Loucy (cell line): ENCODE measurements at regions not wholly inside any gene's neighbourhood (a gene's known extent, or its start where the extent isn't known, plus 50 kb on each side); places are given as distances from the start of the nearest gene placed in this dataset.
A peak's percentile ranks its signal among the peaks of the same experiment; 100 is the strongest.

Experiments used
- H2AFZ ChIP-seq: fragments of 200-600 bp; sonication (generic); 2 replicates; pipeline ENCODE4 v1.6.0; 2016; ENCODE audit warnings: antibody characterized with exemption, mild to moderate bottlenecking, low read length, moderate library complexity
- H3F3A ChIP-seq: fragments of 200-600 bp; 2 replicates; pipeline ENCODE4 v1.6.0; 2016; ENCODE audit warnings: antibody characterized with exemption, low read depth, mild to moderate bottlenecking
- H3K27me3 ChIP-seq: fragments of 200-600 bp; sonication (generic); 2 replicates; pipeline ENCODE4 v1.6.1; 2014; ENCODE audit warnings: low read length, mild to moderate bottlenecking; ENCODE audit not compliant: insufficient read depth, poor library complexity, severe bottlenecking
- H3K36me3 ChIP-seq: fragments of 200-600 bp; sonication (generic); 2 replicates; pipeline ENCODE4 v1.6.1; 2016; ENCODE audit warnings: low read length; ENCODE audit not compliant: insufficient read depth
- H3K4me1 ChIP-seq: fragments of 200-600 bp; sonication (generic); 2 replicates; pipeline ENCODE4 v1.5.1; 2014; ENCODE audit warnings: low read length, mild to moderate bottlenecking; ENCODE audit not compliant: insufficient read depth, poor library complexity, severe bottlenecking
- H3K4me2 ChIP-seq: fragments of 200-600 bp; sonication (generic); 2 replicates; pipeline ENCODE4 v1.6.0; 2014; ENCODE audit warnings: antibody characterized with exemption, low read length, low read depth, mild to moderate bottlenecking; ENCODE audit not compliant: poor library complexity, severe bottlenecking
- H3K4me3 ChIP-seq: fragments of 200-600 bp; sonication (generic); 2 replicates; pipeline ENCODE4 v1.5.1; 2014; ENCODE audit warnings: low read length, mild to moderate bottlenecking, mixed read lengths; ENCODE audit not compliant: poor library complexity, severe bottlenecking
- H3K79me2 ChIP-seq: fragments of 200-600 bp; sonication (generic); 2 replicates; pipeline ENCODE4 v1.6.1; 2014; ENCODE audit warnings: low read length; ENCODE audit not compliant: insufficient read depth
- H3K9ac ChIP-seq: fragments of 200-600 bp; sonication (generic); 2 replicates; pipeline ENCODE4 v1.6.0; 2014; ENCODE audit warnings: mild to moderate bottlenecking, low read depth, low read length, moderate library complexity; ENCODE audit not compliant: poor library complexity, severe bottlenecking
- H3K9me2 ChIP-seq: fragments of 200-600 bp; sonication (generic); replicated peaks from 2 replicates; pipeline ENCODE4 v1.6.1; 2016; ENCODE audit warnings: low read depth, low read length, mixed read lengths
- H3K9me3 ChIP-seq: fragments of 200-600 bp; sonication (generic); 2 replicates; pipeline ENCODE4 v1.6.1; 2014; ENCODE audit warnings: mild to moderate bottlenecking, antibody characterized with exemption, low read length, low read depth; ENCODE audit not compliant: insufficient read depth
- H4K20me1 ChIP-seq: fragments of 200-600 bp; sonication (generic); 2 replicates; pipeline ENCODE4 v1.6.0; 2014; ENCODE audit warnings: antibody characterized with exemption, low read length, mild to moderate bottlenecking; ENCODE audit not compliant: insufficient read depth, poor library complexity, severe bottlenecking
- CTCF ChIP-seq: fragments of 200-600 bp; sonication (generic); conservative IDR thresholded peaks from 2 replicates; pipeline ENCODE4 v1.5.1; 2014; ENCODE audit warnings: mild to moderate bottlenecking, antibody characterized with exemption, low read length
- EZH2phosphoT487 ChIP-seq: fragments of 200-600 bp; IDR thresholded peaks from 2 replicates; pipeline ENCODE4 v1.6.1; 2018; ENCODE audit warnings: antibody characterized with exemption, mild to moderate bottlenecking, moderate library complexity, borderline replicate concordance

GRCh38 chr12:67430708-67431335 is 161.7 kb downstream of the CAND1 start:
- no peak overlapping the region for H3K9ac ChIP-seq
- no peak overlapping the region for H3K4me3 ChIP-seq
- no peak for TF ChIP-seq EZH2phosphoT487
- TF ChIP-seq CTCF, result no peak
- H3K79me2 ChIP-seq, result no peaks in the 10 kb centered on the region
- H4K20me1 ChIP-seq, result no peaks in the 10 kb centered on the region
- H3K36me3 ChIP-seq, result no peaks in the 10 kb centered on the region
- H3K9me2 ChIP-seq, result no peaks in the 10 kb centered on the region
- no peak overlapping the region for H2AFZ ChIP-seq
- no peak overlapping the region for H3K4me2 ChIP-seq
- no peaks in the 10 kb centered on the region for H3K9me3 ChIP-seq
- no peaks in the 10 kb centered on the region for H3F3A ChIP-seq
- H3K27me3 ChIP-seq, result no peaks in the 10 kb centered on the region
- peaks cover 15% of the 10 kb centered on the region for H3K4me1 ChIP-seq

GRCh38 chr12:67431411-67432020 is 162.4 kb downstream of the CAND1 start:
- TF ChIP-seq EZH2phosphoT487 (no peak), CTCF (no peak)
- Histone ChIP-seq H3K79me2 (no peaks in the 10 kb centered on the region), H3K9me2 (no peaks in the 10 kb centered on the region), H3F3A (no peaks in the 10 kb centered on the region), H3K9ac (no peak overlapping the region), H3K9me3 (no peaks in the 10 kb centered on the region), H3K36me3 (no peaks in the 10 kb centered on the region), H2AFZ (no peak overlapping the region), H3K4me3 (no peak overlapping the region), H4K20me1 (no peaks in the 10 kb centered on the region), H3K4me1 (peaks cover 22% of the 10 kb centered on the region), H3K27me3 (no peaks in the 10 kb centered on the region), H3K4me2 (no peak overlapping the region)

GRCh38 chr12:67433385-67434175 is 164.4 kb downstream of the CAND1 start:
- Histone ChIP-seq H3K9ac (no peak overlapping the region), H3K79me2 (no peaks in the 10 kb centered on the region), H3K27me3 (no peaks in the 10 kb centered on the region), H3K4me3 (no peak overlapping the region), H3F3A (no peaks in the 10 kb centered on the region), H4K20me1 (no peaks in the 10 kb centered on the region), H3K9me3 (no peaks in the 10 kb centered on the region), H3K4me2 (no peak overlapping the region), H3K9me2 (no peaks in the 10 kb centered on the region), H3K36me3 (no peaks in the 10 kb centered on the region), H3K4me1 (peaks cover 32% of the 10 kb centered on the region), H2AFZ (peak overlapping the region; percentile 37; the same call in 1 of the 2 replicates)
- TF ChIP-seq EZH2phosphoT487 (no peak), CTCF (no peak)
